ENCODE measurements at regions not wholly inside any gene's neighbourhood (a gene's known extent, or its start where the extent isn't known, plus 50 kb on each side); places are given as distances from the start of the nearest gene placed in this dataset.

- H3K36me3 ChIP-seq (ENCODE audit: low read depth, missing control alignments), result no peaks in the 10 kb centered on the region
- no peak for DNase-seq
- peaks cover 20% of the 10 kb centered on the region for H3K4me1 ChIP-seq
- no peak overlapping the region for H3K27ac ChIP-seq
- no peaks in the 10 kb centered on the region for H3K9me3 ChIP-seq
- TF ChIP-seq POLR2A (IDR thresholded peaks at IDR 0.05), result no peak
- TF ChIP-seq, protein P1, sequence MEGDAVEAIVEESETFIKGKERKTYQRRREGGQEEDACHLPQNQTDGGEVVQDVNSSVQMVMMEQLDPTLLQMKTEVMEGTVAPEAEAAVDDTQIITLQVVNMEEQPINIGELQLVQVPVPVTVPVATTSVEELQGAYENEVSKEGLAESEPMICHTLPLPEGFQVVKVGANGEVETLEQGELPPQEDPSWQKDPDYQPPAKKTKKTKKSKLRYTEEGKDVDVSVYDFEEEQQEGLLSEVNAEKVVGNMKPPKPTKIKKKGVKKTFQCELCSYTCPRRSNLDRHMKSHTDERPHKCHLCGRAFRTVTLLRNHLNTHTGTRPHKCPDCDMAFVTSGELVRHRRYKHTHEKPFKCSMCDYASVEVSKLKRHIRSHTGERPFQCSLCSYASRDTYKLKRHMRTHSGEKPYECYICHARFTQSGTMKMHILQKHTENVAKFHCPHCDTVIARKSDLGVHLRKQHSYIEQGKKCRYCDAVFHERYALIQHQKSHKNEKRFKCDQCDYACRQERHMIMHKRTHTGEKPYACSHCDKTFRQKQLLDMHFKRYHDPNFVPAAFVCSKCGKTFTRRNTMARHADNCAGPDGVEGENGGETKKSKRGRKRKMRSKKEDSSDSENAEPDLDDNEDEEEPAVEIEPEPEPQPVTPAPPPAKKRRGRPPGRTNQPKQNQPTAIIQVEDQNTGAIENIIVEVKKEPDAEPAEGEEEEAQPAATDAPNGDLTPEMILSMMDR (IDR thresholded peaks at IDR 0.05), result no peak
- no peak overlapping the region for H3K4me3 ChIP-seq
- H3K27me3 ChIP-seq, result no peaks in the 10 kb centered on the region
- intact Hi-C loops (cut with DNase I; ENCODE audit: low total_unique reads), result no loop called here
- WGBS, 2 donors, result 100% methylated on average over 1 of the region's 1 CpG
These were observed 75.5 kb upstream of the MEDAG start for GRCh38 chr13:30830638-30830965.

- intact Hi-C loops (cut with DNase I; ENCODE audit: low total_unique reads), result no loop called here
- Histone ChIP-seq H3K9me3 (no peaks in the 10 kb centered on the region), H3K4me3 (no peak overlapping the region), H3K4me1 (peaks cover 25% of the 10 kb centered on the region), H3K36me3 (ENCODE audit: low read depth, missing control alignments) (no peaks in the 10 kb centered on the region), H3K27ac (no peak overlapping the region), H3K27me3 (no peaks in the 10 kb centered on the region)
- TF ChIP-seq POLR2A (IDR thresholded peaks at IDR 0.05), result no peak
- TF ChIP-seq, protein P1 (IDR thresholded peaks at IDR 0.05), result no peak
- WGBS, 2 donors, result 72 to 78% methylated on average over 4 of the region's 4 CpGs
- no peak for DNase-seq
These were observed 74.6 kb upstream of the MEDAG start for GRCh38 chr13:30831515-30831914.

DNA sequence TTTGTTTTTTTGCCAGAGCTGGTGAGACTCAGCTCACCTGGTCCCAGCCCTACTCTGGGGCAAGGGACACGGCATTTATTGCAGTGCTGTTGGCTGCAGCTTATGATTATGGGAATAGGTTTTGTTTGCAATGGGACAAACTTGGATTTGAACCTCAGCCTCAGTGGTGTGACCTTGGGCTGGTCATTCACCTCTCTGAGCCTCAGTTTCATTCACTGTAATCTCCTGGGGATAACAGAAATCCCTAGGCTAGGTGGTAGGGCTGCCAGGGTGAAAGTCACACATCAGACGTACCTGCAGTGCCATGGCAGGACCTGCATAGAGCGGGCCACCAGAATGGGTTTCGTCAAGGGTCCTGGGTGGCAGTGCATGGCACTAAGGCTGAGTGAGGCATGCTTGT, 73.7 kb upstream of the MEDAG start:
- Histone ChIP-seq H3K27ac (peak overlapping the region; percentile 53 to 57), H3K9me3 (no peaks in the 10 kb centered on the region), H3K4me1 (peaks cover 33% of the 10 kb centered on the region), H3K4me3 (no peak overlapping the region), H3K36me3 (ENCODE audit: low read depth, missing control alignments) (no peaks in the 10 kb centered on the region), H3K27me3 (no peaks in the 10 kb centered on the region)
- DNase-seq, result no peak
- TF ChIP-seq, protein P1 (IDR thresholded peaks at IDR 0.05), result no peak
- TF ChIP-seq POLR2A (IDR thresholded peaks at IDR 0.05), result no peak
- 72 to 95% methylated on average over 3 to 4 of the region's 4 CpGs for WGBS, 2 donors
- intact Hi-C loops (cut with DNase I; ENCODE audit: low total_unique reads), result no loop called here

DNA sequence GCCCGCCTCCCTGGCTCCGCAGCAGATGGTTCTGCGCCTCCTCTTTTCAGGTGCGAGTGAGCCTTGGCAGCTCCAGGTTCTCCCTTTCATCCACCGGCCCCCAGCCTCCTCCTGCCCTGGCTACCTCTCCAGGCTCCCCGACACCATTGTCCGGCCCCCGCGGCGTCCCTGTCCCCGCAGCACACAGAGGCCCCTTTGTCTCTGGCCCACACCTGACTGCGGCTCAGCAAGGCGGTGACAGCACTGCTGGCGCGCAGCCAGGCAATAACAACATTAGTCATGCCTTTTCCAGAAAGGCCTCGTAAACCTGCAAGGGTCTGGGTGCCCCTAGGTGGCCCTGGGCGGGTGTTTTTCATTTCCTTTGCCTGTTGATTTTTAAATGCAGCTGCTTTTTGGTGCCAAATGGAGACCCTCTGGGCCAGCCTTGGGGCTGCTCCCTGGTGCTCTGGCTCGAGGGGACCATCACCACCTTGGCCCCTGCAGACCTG, 73.2 kb upstream of the MEDAG start:
- TF ChIP-seq, protein P1 (IDR thresholded peaks at IDR 0.05), result no peak
- no peak for TF ChIP-seq POLR2A (IDR thresholded peaks at IDR 0.05)
- Histone ChIP-seq H3K4me3 (no peak overlapping the region), H3K4me1 (peaks cover 34% of the 10 kb centered on the region), H3K9me3 (no peaks in the 10 kb centered on the region), H3K36me3 (ENCODE audit: low read depth, missing control alignments) (no peaks in the 10 kb centered on the region), H3K27ac (peak overlapping the region; percentile 53 to 57), H3K27me3 (no peaks in the 10 kb centered on the region)
- intact Hi-C loops (cut with DNase I; ENCODE audit: low total_unique reads), result no loop called here
- 56 to 66% methylated on average over 16 to 18 of the region's 18 CpGs for WGBS, 2 donors
- DNase-seq, result peak; percentile 85

GRCh38 chr13:30835442-30835841, 70.6 kb upstream of the MEDAG start:
- WGBS, 2 donors, result 33 to 58% methylated on average over 9 of the region's 9 CpGs
- Histone ChIP-seq H3K27me3 (no peaks in the 10 kb centered on the region), H3K36me3 (ENCODE audit: low read depth, missing control alignments) (no peaks in the 10 kb centered on the region), H3K4me1 (peaks cover 34% of the 10 kb centered on the region), H3K9me3 (no peaks in the 10 kb centered on the region), H3K27ac (peak overlapping the region in 1 of 2 donors; percentile 21), H3K4me3 (no peak overlapping the region)
- no peak for TF ChIP-seq POLR2A (IDR thresholded peaks at IDR 0.05)
- peak; percentile 50 for DNase-seq
- intact Hi-C loops (cut with DNase I; ENCODE audit: low total_unique reads), result no loop called here
